ENCODE measurements at regions not wholly inside any gene's neighbourhood (a gene's known extent, or its start where the extent isn't known, plus 50 kb on each side); places are given as distances from the start of the nearest gene placed in this dataset.

DNA sequence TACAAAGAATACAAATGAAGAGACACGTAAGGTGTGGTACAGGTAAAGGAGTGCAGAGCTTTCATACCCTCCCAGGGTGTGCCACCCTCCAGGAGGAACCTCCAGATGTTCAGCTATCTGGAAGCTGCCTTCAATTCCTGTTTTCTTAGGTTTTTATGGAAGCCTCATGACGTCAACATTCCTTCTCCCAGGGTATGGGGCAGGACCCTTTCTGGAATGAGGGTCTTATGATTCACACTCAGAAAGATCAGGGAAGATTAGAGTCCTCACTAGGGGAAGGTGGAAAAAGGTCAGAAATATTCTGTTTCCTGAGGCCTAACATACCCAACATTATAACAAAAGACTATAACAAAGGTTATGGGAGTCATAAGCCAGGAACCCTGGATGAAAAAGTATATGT is 99.8 kb upstream of the PLCL2 start:
- Mint-ChIP-seq H3K27me3 (peaks cover 4% of the 10 kb centered on the region), H3K4me3 (ENCODE audit: low read depth) (no peak overlapping the region), H3K27ac (no peak overlapping the region), H3K4me1 (ENCODE audit: low read depth) (no peaks in the 10 kb centered on the region), H3K36me3 (ENCODE audit: insufficient read depth) (no peaks in the 10 kb centered on the region), H3K9me3 (ENCODE audit: low read depth) (no peaks in the 10 kb centered on the region)
- no peak for TF ChIP-seq CTCF (IDR thresholded peaks at IDR 0.05; ENCODE audit: unreplicated experiment)
- no peak for DNase-seq (ENCODE audit: low spot score, unreplicated experiment)

- no peak overlapping the region for H3K27ac Mint-ChIP-seq
- DNase-seq (ENCODE audit: low spot score, unreplicated experiment), result no peak
- H3K36me3 Mint-ChIP-seq (ENCODE audit: insufficient read depth), result no peaks in the 10 kb centered on the region
- no peaks in the 10 kb centered on the region for H3K4me1 Mint-ChIP-seq (ENCODE audit: low read depth)
- H3K9me3 Mint-ChIP-seq (ENCODE audit: low read depth), result no peaks in the 10 kb centered on the region
- H3K4me3 Mint-ChIP-seq (ENCODE audit: low read depth), result no peak overlapping the region
- no peak for TF ChIP-seq CTCF (IDR thresholded peaks at IDR 0.05; ENCODE audit: unreplicated experiment)
- peaks cover 4% of the 10 kb centered on the region for H3K27me3 Mint-ChIP-seq
Measured at GRCh38 chr3:16785465-16785864, 99.3 kb upstream of the PLCL2 start.

- no peak for DNase-seq (ENCODE audit: low spot score, unreplicated experiment)
- H3K4me1 Mint-ChIP-seq (ENCODE audit: low read depth), result no peaks in the 10 kb centered on the region
- H3K9me3 Mint-ChIP-seq (ENCODE audit: low read depth), result no peaks in the 10 kb centered on the region
- no peaks in the 10 kb centered on the region for H3K36me3 Mint-ChIP-seq (ENCODE audit: insufficient read depth)
- H3K27me3 Mint-ChIP-seq, result peaks cover 7% of the 10 kb centered on the region
- H3K4me3 Mint-ChIP-seq (ENCODE audit: low read depth), result no peak overlapping the region
- H3K27ac Mint-ChIP-seq, result no peak overlapping the region
- TF ChIP-seq CTCF (IDR thresholded peaks at IDR 0.05; ENCODE audit: unreplicated experiment), result no peak
Measured at GRCh38 chr3:16788440-16789056, 96.2 kb upstream of the PLCL2 start.

DNA sequence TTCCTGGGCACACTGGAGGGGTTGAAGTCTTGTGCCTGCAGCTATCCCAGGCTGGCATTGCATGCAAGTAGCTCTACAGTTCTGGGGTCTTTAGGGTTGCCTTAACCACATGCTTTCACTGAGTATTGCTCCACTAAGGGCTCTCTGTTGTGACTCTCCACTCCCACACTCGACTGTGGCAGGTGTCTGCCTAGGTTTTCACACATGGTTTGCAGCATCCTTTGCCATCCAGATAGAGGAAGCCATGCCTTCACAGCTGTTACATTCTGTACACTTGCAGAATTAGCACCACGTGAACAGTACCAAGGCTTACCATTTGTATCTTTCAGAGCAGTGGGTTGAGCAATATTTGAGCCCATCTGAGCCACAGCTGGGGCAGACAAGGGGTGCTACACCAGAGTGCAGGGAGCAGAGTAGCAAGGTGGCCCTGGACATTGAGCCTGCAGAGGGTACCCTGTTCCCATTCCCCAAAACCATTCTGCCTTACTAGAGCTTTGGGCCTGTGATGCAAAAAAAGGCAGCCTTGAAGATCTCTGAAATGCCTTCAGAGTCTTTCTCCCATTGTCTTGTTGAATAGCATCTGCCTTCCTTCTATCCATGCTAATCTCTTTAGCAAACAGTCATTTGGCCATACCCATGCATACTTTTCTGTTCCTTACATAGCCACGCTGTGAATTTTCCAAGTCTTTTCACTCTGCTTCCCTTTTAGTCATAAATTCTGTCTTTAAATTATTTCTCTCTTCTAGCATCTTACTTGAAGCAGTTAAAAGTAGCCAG is 95.2 kb upstream of the PLCL2 start:
- no peak overlapping the region for H3K27ac Mint-ChIP-seq

More for the DNA sequence above, 95.2 kb upstream of the PLCL2 start:
- Mint-ChIP-seq H3K27me3 (peaks cover 7% of the 10 kb centered on the region), H3K4me3 (ENCODE audit: low read depth) (no peak overlapping the region), H3K9me3 (ENCODE audit: low read depth) (peaks cover 2% of the 10 kb centered on the region), H3K36me3 (ENCODE audit: insufficient read depth) (no peaks in the 10 kb centered on the region), H3K4me1 (ENCODE audit: low read depth) (no peaks in the 10 kb centered on the region)
- DNase-seq (ENCODE audit: low spot score, unreplicated experiment), result no peak
- TF ChIP-seq CTCF (IDR thresholded peaks at IDR 0.05; ENCODE audit: unreplicated experiment), result no peak

Measured in progenitor cell of endocrine pancreas (in vitro differentiated cells).